LNCAP (cell line): ENCODE measurements at regions not wholly inside any gene's neighbourhood (a gene's known extent, or its start where the extent isn't known, plus 50 kb on each side); places are given as distances from the start of the nearest gene placed in this dataset.

Experiments
- TF ChIP-seq, protein P1 (sequence below): fragments of 450-650 bp; IDR thresholded peaks from 2 replicates; pipeline ENCODE4 v1.5.1; 2017; ENCODE audit warnings: mild to moderate bottlenecking

DNA sequence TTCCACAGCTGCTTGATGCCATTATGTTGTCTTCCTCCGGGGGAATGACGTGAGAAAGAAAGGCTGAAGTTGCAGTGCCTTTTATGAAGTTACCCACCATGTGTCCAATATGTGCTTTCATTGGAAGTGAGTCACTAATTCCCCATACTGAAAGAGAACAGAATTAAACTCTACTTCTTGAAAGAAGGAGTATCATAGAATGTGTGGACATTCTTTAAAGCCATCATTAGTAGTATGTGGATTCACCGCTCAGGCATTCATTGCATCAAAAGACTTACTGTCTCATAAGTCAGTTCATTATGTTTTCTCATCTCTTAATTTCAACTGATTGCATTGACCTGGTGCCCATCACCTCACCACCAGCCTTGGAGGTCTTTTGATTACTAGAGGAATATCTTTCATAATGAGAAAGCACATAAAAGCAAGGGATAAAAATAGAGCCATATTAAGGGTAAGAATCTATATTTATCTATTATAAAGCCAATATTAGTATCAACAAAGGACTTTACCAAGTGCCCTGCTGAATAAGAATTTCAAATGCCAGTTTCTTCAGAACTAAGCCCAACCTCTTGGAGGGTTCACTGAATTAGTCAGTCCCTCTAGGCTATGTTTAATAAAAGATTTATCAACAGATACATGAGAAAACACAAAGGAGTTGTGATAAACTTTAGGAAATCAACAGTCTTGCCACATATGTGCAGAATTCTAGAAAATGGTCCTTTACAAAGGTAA lies 516.1 kb downstream of the NTRK2 start:
- TF ChIP-seq, protein P1, sequence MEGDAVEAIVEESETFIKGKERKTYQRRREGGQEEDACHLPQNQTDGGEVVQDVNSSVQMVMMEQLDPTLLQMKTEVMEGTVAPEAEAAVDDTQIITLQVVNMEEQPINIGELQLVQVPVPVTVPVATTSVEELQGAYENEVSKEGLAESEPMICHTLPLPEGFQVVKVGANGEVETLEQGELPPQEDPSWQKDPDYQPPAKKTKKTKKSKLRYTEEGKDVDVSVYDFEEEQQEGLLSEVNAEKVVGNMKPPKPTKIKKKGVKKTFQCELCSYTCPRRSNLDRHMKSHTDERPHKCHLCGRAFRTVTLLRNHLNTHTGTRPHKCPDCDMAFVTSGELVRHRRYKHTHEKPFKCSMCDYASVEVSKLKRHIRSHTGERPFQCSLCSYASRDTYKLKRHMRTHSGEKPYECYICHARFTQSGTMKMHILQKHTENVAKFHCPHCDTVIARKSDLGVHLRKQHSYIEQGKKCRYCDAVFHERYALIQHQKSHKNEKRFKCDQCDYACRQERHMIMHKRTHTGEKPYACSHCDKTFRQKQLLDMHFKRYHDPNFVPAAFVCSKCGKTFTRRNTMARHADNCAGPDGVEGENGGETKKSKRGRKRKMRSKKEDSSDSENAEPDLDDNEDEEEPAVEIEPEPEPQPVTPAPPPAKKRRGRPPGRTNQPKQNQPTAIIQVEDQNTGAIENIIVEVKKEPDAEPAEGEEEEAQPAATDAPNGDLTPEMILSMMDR, result no peak

DNA sequence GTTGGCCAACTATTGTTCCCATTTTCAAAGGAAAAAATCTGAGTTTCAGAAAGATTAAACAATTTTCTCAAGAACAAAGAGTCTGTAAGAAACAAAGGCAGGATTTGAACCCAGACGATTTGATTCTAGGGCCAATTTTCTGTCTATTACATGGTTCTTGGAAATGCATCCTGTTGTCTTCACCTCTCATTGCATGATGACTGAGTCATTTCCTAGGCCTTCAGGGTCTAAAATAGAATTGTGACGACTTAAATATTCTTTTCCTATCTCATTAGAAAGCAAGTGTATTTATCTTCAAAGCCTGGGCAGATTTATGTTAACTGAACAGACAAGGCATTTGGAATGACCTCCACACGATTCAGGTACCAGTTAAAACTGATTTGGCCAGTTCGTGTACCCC lies 512.9 kb downstream of the NTRK2 start:
- TF ChIP-seq, protein P1, result no peak

DNA sequence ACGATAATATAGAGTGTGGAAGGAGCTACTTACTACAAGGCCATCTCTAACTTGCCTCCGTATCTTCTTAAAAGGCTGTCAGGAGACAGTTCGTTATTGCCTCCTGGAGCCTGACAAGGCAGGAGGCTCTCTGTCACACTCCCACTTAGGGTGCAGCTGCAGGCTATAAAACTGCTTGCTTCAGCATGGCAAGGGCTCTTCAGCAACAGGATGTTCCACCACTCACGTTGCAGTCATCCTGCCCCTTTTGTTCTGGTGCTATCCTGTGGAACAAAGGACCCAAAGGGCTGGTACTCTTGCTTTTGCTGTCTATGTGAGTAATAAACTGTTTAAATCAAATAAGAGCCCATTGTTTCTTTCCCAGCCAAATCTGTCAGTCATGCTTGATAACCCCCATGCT lies 508.9 kb downstream of the NTRK2 start:
- TF ChIP-seq, protein P1, result no peak

DNA sequence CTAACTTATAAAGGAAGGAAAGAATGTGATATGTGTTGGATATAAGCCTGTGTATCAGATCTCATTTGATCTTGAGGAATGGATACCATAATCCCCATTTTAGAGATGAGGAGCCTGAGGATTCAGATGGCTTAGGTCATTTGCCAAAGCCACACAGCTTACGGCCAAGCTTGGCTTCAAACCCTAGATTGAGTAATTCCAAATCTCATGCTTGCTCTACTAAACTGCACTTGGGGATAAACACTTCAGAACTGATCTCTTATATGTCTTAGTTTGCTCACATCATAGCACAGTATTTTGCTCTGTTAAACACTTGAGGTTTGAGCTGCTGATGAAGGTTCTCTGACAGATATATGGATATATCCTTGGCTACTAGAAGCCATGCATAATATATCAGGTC lies 504.4 kb downstream of the NTRK2 start:
- TF ChIP-seq, protein P1, result no peak

DNA sequence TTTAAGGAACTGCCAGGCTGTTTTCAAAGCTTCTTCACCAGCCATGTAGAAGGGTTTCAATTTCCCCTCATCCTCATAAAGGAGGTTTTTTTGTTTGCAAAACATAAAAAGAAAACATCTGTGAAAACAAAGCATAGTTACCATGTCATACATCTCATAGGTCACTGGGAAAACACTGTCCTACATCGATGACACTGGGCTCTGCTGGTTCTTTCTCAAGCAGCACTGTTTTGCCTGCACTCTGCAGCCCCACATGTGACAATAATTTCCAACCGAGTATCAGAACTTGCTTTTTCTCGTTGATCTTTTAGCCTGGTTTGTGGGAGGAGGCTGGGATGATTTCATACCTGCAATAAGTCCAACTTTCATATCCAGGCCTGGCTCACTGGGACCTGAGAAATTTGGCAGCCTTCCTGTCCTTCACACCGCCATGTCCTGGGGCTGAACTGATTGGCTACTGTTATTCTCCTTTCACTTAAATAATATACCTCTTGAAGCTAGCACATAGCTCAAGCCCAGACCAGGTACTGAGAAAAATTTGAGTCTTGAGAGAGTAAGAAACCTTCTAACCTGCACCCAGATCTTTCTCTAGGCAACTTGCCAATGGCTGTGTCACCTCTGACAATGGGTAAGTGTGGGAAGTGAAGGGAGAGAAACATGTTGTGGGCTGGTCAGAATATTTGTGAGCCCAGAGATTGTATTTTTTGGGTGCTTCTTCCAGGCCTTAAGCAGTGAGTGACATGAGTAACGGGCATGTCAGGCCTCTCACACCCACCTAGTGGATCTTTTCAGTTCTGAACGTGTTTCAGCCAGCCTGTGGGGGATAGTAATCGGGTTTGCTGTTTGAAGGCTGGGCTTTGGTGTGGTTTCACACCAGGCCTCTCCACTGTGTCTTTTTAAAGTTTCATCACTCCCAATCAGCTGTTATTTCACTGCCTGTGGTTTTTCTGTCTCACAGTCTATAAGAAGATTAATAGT lies 502.8 kb downstream of the NTRK2 start:
- TF ChIP-seq, protein P1, result no peak

DNA sequence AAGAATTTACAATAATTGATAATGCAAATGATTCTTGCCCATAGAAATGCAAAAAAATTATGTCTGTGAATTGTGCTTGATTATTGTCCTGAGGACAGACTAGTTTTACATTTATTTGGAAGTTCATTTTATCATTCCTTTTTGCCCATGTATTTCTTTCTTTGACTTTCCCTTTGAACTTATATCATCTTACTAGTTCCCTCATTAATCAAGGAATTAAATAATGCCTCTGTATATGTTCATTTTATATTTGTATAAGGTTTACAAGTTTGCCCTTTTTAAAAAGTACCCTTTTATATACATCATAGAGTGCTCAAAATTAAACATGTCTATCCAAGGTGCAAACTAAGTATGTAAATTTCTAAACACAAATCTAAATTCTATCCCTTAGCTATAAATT lies 501.6 kb downstream of the NTRK2 start:
- TF ChIP-seq, protein P1, result no peak

DNA sequence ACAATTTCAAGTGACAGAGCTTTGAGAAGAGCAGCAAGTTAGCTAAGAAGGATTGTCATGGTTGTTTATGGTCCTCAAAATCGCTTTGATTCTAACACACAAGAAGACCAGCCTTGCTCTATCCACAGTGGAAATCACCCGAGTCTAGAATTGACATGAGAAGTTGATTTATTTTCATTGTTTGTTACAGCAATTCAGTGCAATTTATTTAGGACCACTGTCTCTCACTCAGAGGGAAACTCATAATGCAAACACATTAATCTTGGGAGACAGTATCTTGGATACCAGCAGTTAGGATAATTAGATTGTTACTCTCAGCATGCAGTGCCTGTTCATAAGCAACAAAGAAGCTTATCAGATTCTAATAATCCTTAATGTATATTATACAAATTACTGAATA lies 498.9 kb downstream of the NTRK2 start:
- TF ChIP-seq, protein P1, result no peak
